Neural cell (in vitro differentiated cells): ENCODE measurements at regions not wholly inside any gene's neighbourhood (a gene's known extent, or its start where the extent isn't known, plus 50 kb on each side); places are given as distances from the start of the nearest gene placed in this dataset.

Experiments used
- CTCF ChIP-seq: fragments of 450-650 bp; IDR thresholded peaks from 2 replicates; pipeline ENCODE4 v1.5.1; 2014; ENCODE audit warnings: antibody characterized with exemption, mild to moderate bottlenecking, moderate library complexity; ENCODE audit not compliant: poor library complexity, severe bottlenecking
- SMC3 ChIP-seq: fragments of 450-650 bp; conservative IDR thresholded peaks from 2 replicates; pipeline ENCODE4 v1.6.1; 2014; ENCODE audit warnings: antibody characterized with exemption, mild to moderate bottlenecking, moderate library complexity; ENCODE audit not compliant: poor library complexity

- no peak for TF ChIP-seq CTCF
- TF ChIP-seq SMC3 = no peak
Measured at GRCh38 chr6:137688230-137688971, 178.7 kb upstream of the TNFAIP3 start.
